HCT116 (cell line): ENCODE measurements at regions not wholly inside any gene's neighbourhood (a gene's known extent, or its start where the extent isn't known, plus 50 kb on each side); places are given as distances from the start of the nearest gene placed in this dataset.

Experiments
- ATAC-seq: fragments of 200-7000 bp; cut with Tn5 transposase; 2 replicates; pipeline ENCODE4 v1.9.1; 2020; ENCODE audit warnings: mild to moderate bottlenecking, moderate library complexity
- BruUV-seq: library from RNA; stranded (reverse); fragments of 400-500 nt; replicated peaks from 2 replicates; lab custom pipeline; 2021; lab: Mats Ljungman, UMichigan
- CTCF ChIA-PET: fragments of 300-600 bp; sonication (Branson Sonifier 250); formaldehyde crosslinking; loops from one replicate; lab custom pipeline; 2021; ENCODE audit warnings: antibody characterized with exemption; lab: Charles Lee
- POLR2A ChIA-PET: fragments of 300-600, 350-600 bp; sonication (Branson Sonifier 250); formaldehyde crosslinking; loops from one replicate; lab custom pipeline; 2021; ENCODE audit warnings: antibody characterized with exemption; lab: Charles Lee
- RAD21 ChIA-PET, 2 experiments: fragments of 300-600 bp; sonication (Branson Sonifier 250); formaldehyde crosslinking; loops; one replicate each; lab custom pipeline; 2023; ENCODE audit warnings: low total read pairs in 2 of 2; ENCODE audit not compliant: uncharacterized antibody in 2 of 2, unreplicated experiment in 2 of 2, low non-redundant PET in 1 of 2; lab: Charles Lee
- DNase-seq: peaks from one replicate; pipeline ENCODE4 v3.0.0-alpha.2; 2010; ENCODE audit warnings: low read depth, low spot score
- H2AFZ ChIP-seq: fragments of 200-600 bp; shearing (Covaris generic), sonication (generic); 2 replicates; pipeline ENCODE4 v1.6.1; 2017; ENCODE audit warnings: low read depth, mixed run types, mixed read lengths, antibody characterized with exemption, low read length; ENCODE audit not compliant: poor library complexity, severe bottlenecking
- H3K27ac ChIP-seq: 2 replicates; pipeline ENCODE4 v1.5.1; 2012; ENCODE audit warnings: low read depth, low read length
- H3K27me3 ChIP-seq: fragments of 200-600 bp; sonication (generic); 2 replicates; pipeline ENCODE4 v1.6.1; 2016; ENCODE audit warnings: mixed run types, low read length, mixed read lengths; ENCODE audit not compliant: insufficient read depth
- H3K36me3 ChIP-seq, 2 experiments: fragments of 200-500 bp in 1 of 2; fragments of 200-600 bp in 1 of 2; sonication (Bioruptor generic) in 1 of 2; sonication (generic) in 1 of 2; 2 replicates each; pipeline versions ENCODE4 v1.5.1 to v1.6.1; 2014 to 2016; ENCODE audit warnings: low read length in 2 of 2, inconsistent platforms in 1 of 2, mixed read lengths in 1 of 2, mixed run types in 1 of 2; ENCODE audit not compliant: insufficient read depth in 2 of 2, control insufficient read depth in 1 of 2
- H3K4me1 ChIP-seq, 2 experiments: fragments of 200-600 bp in 1 of 2; sonication (generic) in 1 of 2; 2 replicates each; pipeline versions ENCODE4 v1.5.1 to v1.6.1; 2012 to 2017; ENCODE audit warnings: low read length in 2 of 2, inconsistent platforms in 1 of 2, mild to moderate bottlenecking in 1 of 2, mixed read lengths in 1 of 2, mixed run types in 1 of 2, moderate library complexity in 1 of 2; ENCODE audit not compliant: insufficient read depth in 2 of 2, control insufficient read depth in 1 of 2
- H3K4me2 ChIP-seq: fragments of 200-600 bp; sonication (generic); 2 replicates; pipeline ENCODE4 v1.6.1; 2017; ENCODE audit warnings: mixed run types, low read length, mixed read lengths
- H3K4me3 ChIP-seq, 2 experiments: fragments of 200-600 bp in 1 of 2; sonication (generic) in 1 of 2; replicated peaks in 1 of 2; 2 replicates each; pipeline ENCODE4 v1.5.1; 2011 to 2016; ENCODE audit warnings: low read length in 2 of 2, control low read depth in 1 of 2, low read depth in 1 of 2, mild to moderate bottlenecking in 1 of 2, mixed read lengths in 1 of 2, mixed run types in 1 of 2
- H3K79me2 ChIP-seq: fragments of 200-600 bp; sonication (generic); 2 replicates; pipeline ENCODE4 v1.6.1; 2017; ENCODE audit warnings: mild to moderate bottlenecking, mixed run types, low read length, moderate library complexity, mixed read lengths; ENCODE audit not compliant: insufficient read depth
- H3K9ac ChIP-seq: fragments of 200-600 bp; sonication (generic); 2 replicates; pipeline ENCODE4 v1.6.1; 2016; ENCODE audit warnings: low read length, mixed read lengths
- H3K9me2 ChIP-seq: fragments of 200-600 bp; sonication (generic), shearing (Covaris generic); 2 replicates; pipeline ENCODE4 v1.6.1; 2017; ENCODE audit warnings: mixed run types, mild to moderate bottlenecking, moderate library complexity; ENCODE audit not compliant: insufficient read depth
- H3K9me3 ChIP-seq, 2 experiments: fragments of 200-500 bp in 1 of 2; fragments of 200-600 bp in 1 of 2; sonication (Bioruptor generic) in 1 of 2; sonication (generic) in 1 of 2; 2 replicates each; pipeline ENCODE4 v1.6.1; 2014 to 2017; ENCODE audit warnings: low read length in 2 of 2, mixed read lengths in 2 of 2, inconsistent platforms in 1 of 2, low read depth in 1 of 2, mild to moderate bottlenecking in 1 of 2, mixed run types in 1 of 2, moderate library complexity in 1 of 2; ENCODE audit not compliant: control insufficient read depth in 1 of 2, insufficient read depth in 1 of 2
- H4K20me1 ChIP-seq: fragments of 200-600 bp; sonication (generic), shearing (Covaris generic); 2 replicates; pipeline ENCODE4 v1.6.1; 2017; ENCODE audit warnings: mixed run types, mild to moderate bottlenecking, moderate library complexity; ENCODE audit not compliant: insufficient read depth
- CTCF ChIP-seq, 3 experiments: fragments of 200-600 bp in 1 of 3; sonication (generic) in 1 of 3; IDR thresholded peaks in 2 of 3; conservative IDR thresholded peaks in 1 of 3; 2 replicates each; pipeline ENCODE4 v1.5.1; 2012 to 2017; ENCODE audit warnings: low read depth in 2 of 3, low read length in 2 of 3, antibody characterized with exemption in 1 of 3, borderline replicate concordance in 1 of 3, control low read depth in 1 of 3, mild to moderate bottlenecking in 1 of 3, mixed read lengths in 1 of 3, mixed run types in 1 of 3, moderate library complexity in 1 of 3; ENCODE audit not compliant: insufficient read depth in 1 of 3
- POLR2AphosphoS5 ChIP-seq: IDR thresholded peaks from 2 replicates; pipeline ENCODE4 v1.6.1; 2011; ENCODE audit warnings: mild to moderate bottlenecking, low read depth, low read length, moderate library complexity
- RAD21 ChIP-seq: IDR thresholded peaks from 2 replicates; pipeline ENCODE4 v1.6.1; 2012; ENCODE audit warnings: low read depth, mild to moderate bottlenecking
- SP1 ChIP-seq: IDR thresholded peaks from 2 replicates; pipeline ENCODE4 v1.6.1; 2012; ENCODE audit warnings: low read depth
- intact Hi-C: fragments of 100-400 bp; cut with micrococcal nuclease; formaldehyde crosslinking; loops from 2 replicates; pipeline ENCODE4 v1.10.0; 2022

GRCh38 chr2:240225660-240226475 is 85.4 kb upstream of the OTOS start:
- CTCF ChIA-PET, result no interaction called here
- RAD21 ChIA-PET, result no interaction called here
- Histone ChIP-seq H3K79me2 (no peaks in the 10 kb centered on the region), H3K4me2 (no peak overlapping the region), H3K27ac (no peak overlapping the region), H3K4me3 (no peak overlapping the region), H3K36me3 (no peaks in the 10 kb centered on the region), H2AFZ (no peak overlapping the region), H3K9ac (no peak overlapping the region), H3K9me3 (no peaks in the 10 kb centered on the region), H3K4me1 (no peaks in the 10 kb centered on the region), H4K20me1 (no peaks in the 10 kb centered on the region), H3K27me3 (no peaks in the 10 kb centered on the region; the same call in 1 of the 2 replicates), H3K9me2 (no peaks in the 10 kb centered on the region)
- no peak for TF ChIP-seq POLR2AphosphoS5
- no peak for TF ChIP-seq SP1
- TF ChIP-seq RAD21, result peak; percentile 61
- TF ChIP-seq CTCF (IDR thresholded peaks at IDR 0.05 in 2 of 3, conservative IDR thresholded peaks at IDR 0.05 in 1 of 3; ENCODE audit: borderline replicate concordance in 1 of 3, insufficient read depth in 1 of 3, low read depth in 2 of 3, low read length in 2 of 3), result peak; percentile 25 to 58 (median 52); a peak in 3 of 6 replicates
- intact Hi-C loops, result no loop called here
- DNase-seq (no peak), ATAC-seq (peak; percentile 69)
- BruUV-seq, result no TSS peak
- POLR2A ChIA-PET, result no interaction called here
